NT2/D1 (cell line): ENCODE measurements at regions not wholly inside any gene's neighbourhood (a gene's known extent, or its start where the extent isn't known, plus 50 kb on each side); places are given as distances from the start of the nearest gene placed in this dataset.

ENCODE experiments used
- SUZ12 ChIP-seq: IDR thresholded peaks from 2 replicates; pipeline ENCODE4 v1.6.1; 2011; ENCODE audit not compliant: insufficient read length, insufficient read depth; ENCODE audit errors: extremely low read depth
- YY1 ChIP-seq: IDR thresholded peaks from 2 replicates; pipeline ENCODE4 v1.6.1; 2011; ENCODE audit not compliant: insufficient read length, insufficient read depth
- ZNF274 ChIP-seq: IDR thresholded peaks from 2 replicates; pipeline ENCODE4 v1.6.1; 2011; ENCODE audit warnings: mild to moderate bottlenecking, low read depth, low read length

GRCh38 chr18:8893628-8894231 is 188.4 kb downstream of the MTCL1 start:
- TF ChIP-seq YY1 (no peak), ZNF274 (no peak), SUZ12 (no peak)
